ENCODE measurements at regions not wholly inside any gene's neighbourhood (a gene's known extent, or its start where the extent isn't known, plus 50 kb on each side); places are given as distances from the start of the nearest gene placed in this dataset.

GRCh38 chr15:69881766-69882165 is 216.0 kb downstream of the TLE3 start:
- TF ChIP-seq CTCF (optimal IDR thresholded peaks at IDR 0.05 in 1 of 3, IDR thresholded peaks at IDR 0.05 in 1 of 3, conservative IDR thresholded peaks at IDR 0.05 in 1 of 3; ENCODE audit: extremely low read depth in 1 of 3, insufficient read depth in 2 of 3, low read length in 3 of 3) (no peak), EZH2 (IDR thresholded peaks at IDR 0.05; ENCODE audit: low read length) (no peak)

All from keratinocyte (primary cell).